BJ (cell line): ENCODE measurements at regions not wholly inside any gene's neighbourhood (a gene's known extent, or its start where the extent isn't known, plus 50 kb on each side); places are given as distances from the start of the nearest gene placed in this dataset.

Source experiments
- CTCF ChIA-PET: fragments of 350-600 bp; formaldehyde crosslinking; extraction: SDS; loops from one replicate; lab custom pipeline; 2021; ENCODE audit warnings: antibody characterized with exemption, inconsistent platforms; lab: Yijun Ruan, JAX
- POLR2A ChIA-PET: fragments of 300-600 bp; sonication (Branson Sonifier 250); formaldehyde crosslinking; extraction: SDS; loops from one replicate; lab custom pipeline; 2021; ENCODE audit warnings: antibody characterized with exemption; lab: Charles Lee
- DNase-seq: peaks from one replicate; pipeline ENCODE4 v3.0.0-alpha.2; 2011; ENCODE audit warnings: low read depth
- H3K27me3 ChIP-seq: 2 replicates; pipeline ENCODE4 v1.6.0; 2011; ENCODE audit warnings: low read length; ENCODE audit not compliant: control insufficient read depth, insufficient read depth
- H3K36me3 ChIP-seq: 2 replicates; pipeline ENCODE4 v1.5.1; 2011; ENCODE audit warnings: low read length; ENCODE audit not compliant: control insufficient read depth, insufficient read depth
- H3K4me3 ChIP-seq: 2 replicates; pipeline ENCODE4 v1.5.1; 2011; ENCODE audit warnings: low read depth, mild to moderate bottlenecking, control low read depth, low read length
- TF ChIP-seq, protein P1 (sequence below): IDR thresholded peaks from 2 replicates; pipeline ENCODE4 v1.5.1; 2011; ENCODE audit warnings: low read depth, mild to moderate bottlenecking, control low read depth, inconsistent platforms, low read length, moderate library complexity; ENCODE audit not compliant: insufficient read depth

DNA sequence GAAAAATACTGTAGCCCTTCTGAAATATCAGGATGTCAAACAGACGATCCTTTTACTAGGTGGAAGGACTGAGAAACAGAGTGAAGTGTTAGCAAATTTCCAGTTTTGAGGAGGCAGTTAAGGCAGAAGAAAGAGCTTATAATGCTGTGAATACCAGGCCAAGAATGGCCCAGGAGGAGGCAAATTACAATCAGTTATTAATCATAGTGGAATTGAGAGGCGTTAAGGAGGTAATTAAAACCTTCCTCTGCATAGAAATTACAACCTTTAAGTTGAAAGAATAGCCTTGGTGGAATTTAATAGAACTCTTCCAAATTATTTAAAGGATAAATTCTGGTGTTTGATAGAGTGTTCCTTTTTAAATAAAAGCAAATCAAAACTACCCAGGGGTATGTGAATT is 590.9 kb upstream of the SEL1L start:
- ChIA-PET POLR2A (no interaction called here), CTCF (no interaction called here)
- H3K4me3 ChIP-seq, result no peak overlapping the region
- TF ChIP-seq, protein P1, sequence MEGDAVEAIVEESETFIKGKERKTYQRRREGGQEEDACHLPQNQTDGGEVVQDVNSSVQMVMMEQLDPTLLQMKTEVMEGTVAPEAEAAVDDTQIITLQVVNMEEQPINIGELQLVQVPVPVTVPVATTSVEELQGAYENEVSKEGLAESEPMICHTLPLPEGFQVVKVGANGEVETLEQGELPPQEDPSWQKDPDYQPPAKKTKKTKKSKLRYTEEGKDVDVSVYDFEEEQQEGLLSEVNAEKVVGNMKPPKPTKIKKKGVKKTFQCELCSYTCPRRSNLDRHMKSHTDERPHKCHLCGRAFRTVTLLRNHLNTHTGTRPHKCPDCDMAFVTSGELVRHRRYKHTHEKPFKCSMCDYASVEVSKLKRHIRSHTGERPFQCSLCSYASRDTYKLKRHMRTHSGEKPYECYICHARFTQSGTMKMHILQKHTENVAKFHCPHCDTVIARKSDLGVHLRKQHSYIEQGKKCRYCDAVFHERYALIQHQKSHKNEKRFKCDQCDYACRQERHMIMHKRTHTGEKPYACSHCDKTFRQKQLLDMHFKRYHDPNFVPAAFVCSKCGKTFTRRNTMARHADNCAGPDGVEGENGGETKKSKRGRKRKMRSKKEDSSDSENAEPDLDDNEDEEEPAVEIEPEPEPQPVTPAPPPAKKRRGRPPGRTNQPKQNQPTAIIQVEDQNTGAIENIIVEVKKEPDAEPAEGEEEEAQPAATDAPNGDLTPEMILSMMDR, result no peak
- H3K36me3 ChIP-seq, result no peaks in the 10 kb centered on the region
- no peak for DNase-seq
- H3K27me3 ChIP-seq, result no peaks in the 10 kb centered on the region

DNA sequence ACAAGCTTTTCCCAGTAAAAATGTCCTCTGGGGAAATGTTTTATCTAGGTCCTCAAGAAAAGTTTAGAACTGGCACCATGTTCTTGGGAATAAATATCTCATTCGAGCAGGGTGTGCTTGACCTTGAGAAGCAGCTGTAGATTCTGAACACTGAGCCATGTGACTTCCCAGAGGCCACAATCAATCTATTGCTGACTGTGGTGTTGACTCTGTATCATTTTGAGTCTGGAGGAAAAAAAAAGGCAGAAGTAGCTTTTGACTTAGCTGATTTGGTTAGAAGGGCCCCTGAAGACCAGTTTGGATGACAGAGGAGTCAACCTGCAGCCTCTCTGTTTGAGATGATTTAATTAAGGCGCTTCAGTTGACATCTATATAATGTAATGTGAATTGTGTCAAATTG is 592.4 kb upstream of the SEL1L start:
- ChIA-PET POLR2A (no interaction called here), CTCF (no interaction called here)
- Histone ChIP-seq H3K4me3 (no peak overlapping the region), H3K36me3 (no peaks in the 10 kb centered on the region), H3K27me3 (no peaks in the 10 kb centered on the region)
- no peak for DNase-seq
- TF ChIP-seq, protein P1, result no peak

DNA sequence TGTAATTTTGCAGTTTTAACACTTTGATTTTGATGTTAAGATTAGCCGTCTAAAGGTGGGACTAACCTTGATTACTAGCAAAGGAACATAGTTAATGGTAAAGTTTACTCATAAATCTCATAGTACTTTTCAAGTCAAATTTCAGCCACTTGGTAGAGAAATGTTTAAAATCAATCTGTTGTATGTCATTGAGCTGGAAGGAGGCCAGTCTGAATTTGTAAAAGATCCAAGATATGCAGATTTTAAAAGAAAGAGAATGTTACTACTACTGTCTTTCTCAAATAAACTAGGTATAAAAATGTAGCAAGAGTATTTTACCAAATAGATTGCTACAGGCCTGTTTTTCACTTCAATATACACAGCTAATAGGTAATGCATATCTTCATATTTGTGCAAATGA is 600.8 kb upstream of the SEL1L start:
- TF ChIP-seq, protein P1, result no peak

DNA sequence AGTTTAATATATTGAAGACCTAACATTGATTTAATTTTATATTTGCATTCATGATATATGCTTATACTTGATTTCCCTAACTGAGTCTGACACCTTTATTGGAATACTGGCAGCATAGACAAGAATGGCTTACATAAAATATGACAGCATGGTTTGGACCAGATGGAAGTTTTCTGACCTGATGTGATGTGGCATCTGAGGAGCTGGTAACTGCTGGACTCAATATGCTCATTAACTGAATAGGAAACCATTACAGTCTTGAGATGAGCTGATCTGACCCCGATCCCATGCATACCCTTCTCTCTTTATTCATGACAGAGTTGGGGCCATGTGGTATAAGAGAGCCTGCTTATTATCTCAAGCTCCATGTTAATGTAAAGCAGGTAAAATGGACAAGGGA is 604.8 kb upstream of the SEL1L start:
- ChIA-PET POLR2A (no interaction called here), CTCF (no interaction called here)
- no peak overlapping the region for H3K4me3 ChIP-seq
- no peaks in the 10 kb centered on the region for H3K36me3 ChIP-seq
- no peak for DNase-seq
- H3K27me3 ChIP-seq, result no peaks in the 10 kb centered on the region
- TF ChIP-seq, protein P1, result no peak

More for the DNA sequence above, 600.8 kb upstream of the SEL1L start:
- ChIA-PET CTCF (no interaction called here), POLR2A (no interaction called here)
- Histone ChIP-seq H3K4me3 (no peak overlapping the region), H3K36me3 (no peaks in the 10 kb centered on the region), H3K27me3 (no peaks in the 10 kb centered on the region)
- DNase-seq, result no peak

DNA sequence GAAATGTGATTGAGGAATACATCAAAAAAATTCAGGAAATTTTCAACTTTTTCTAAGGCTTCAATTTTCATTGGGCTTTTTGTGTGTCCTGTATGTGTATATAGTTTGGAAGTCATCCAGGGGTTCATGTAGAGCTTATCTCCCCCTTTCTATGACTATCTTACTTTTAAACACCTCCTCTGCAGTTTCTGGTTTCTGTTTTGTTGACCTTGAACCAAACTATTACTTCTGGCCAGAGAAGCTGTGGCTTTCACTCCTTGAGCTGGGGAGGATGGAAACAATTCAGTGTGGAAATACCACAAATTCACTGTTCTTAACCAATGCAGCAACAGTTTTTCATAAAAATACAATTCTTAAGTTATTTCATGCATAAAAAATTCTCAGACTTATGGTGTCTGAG is 613.2 kb upstream of the SEL1L start:
- Histone ChIP-seq H3K36me3 (no peaks in the 10 kb centered on the region), H3K27me3 (no peaks in the 10 kb centered on the region), H3K4me3 (no peak overlapping the region)
- CTCF ChIA-PET, result no interaction called here
- POLR2A ChIA-PET, result no interaction called here
- TF ChIP-seq, protein P1, result no peak
- no peak for DNase-seq
